ENCODE measurements at regions not wholly inside any gene's neighbourhood (a gene's known extent, or its start where the extent isn't known, plus 50 kb on each side); places are given as distances from the start of the nearest gene placed in this dataset.

GRCh38 chr2:194203898-194204297 lies 1453.1 kb upstream of the SLC39A10 start:
- TF ChIP-seq CTCF (IDR thresholded peaks at IDR 0.05) (no peak), ZFX (IDR thresholded peaks at IDR 0.05; ENCODE audit: borderline replicate concordance) (no peak)

Data from 22Rv1 (cell line).